ENCODE measurements at regions not wholly inside any gene's neighbourhood (a gene's known extent, or its start where the extent isn't known, plus 50 kb on each side); places are given as distances from the start of the nearest gene placed in this dataset.
"Not testable (repeated sequence)": the region's sequence is repeated elsewhere in the genome, so short reads cannot be mapped to it uniquely, and the experiment has no call there.

DNA sequence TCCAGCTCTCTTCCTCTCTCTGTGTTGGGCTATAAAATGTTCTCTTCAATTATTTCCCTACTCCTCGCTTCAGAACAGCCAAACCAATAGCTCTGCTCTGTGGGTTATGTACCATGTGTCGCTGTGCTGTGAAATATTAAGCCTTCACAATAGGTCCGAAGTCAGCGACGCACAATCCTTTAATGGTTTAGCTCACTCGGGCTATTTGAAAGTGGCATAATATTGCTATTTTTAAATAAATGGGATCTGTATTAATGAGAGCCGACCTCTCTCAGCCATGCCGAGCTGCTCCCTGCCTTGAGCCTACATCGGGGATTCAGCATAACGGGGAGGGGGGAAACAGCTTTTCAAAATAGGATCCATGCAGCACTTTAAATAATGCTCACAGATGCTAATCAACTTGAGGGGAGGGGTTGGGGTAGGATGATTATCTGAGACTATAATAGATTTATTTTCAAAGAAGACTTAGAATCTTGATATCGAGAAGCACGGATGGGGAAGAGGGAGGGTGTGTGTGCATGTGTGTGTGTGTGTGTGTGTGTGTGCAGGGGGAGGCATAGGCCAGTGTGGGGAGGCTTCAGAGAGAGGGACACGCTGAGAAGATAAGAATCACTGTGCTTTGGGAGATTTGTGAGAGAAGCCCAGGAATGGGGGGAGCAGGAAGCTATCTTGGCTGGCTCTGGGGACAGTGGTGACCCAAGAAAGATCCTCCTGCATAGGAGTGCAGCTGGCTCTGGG, 271.5 kb downstream of the NXPE2 start:
- DNase-seq = no peak

DNA sequence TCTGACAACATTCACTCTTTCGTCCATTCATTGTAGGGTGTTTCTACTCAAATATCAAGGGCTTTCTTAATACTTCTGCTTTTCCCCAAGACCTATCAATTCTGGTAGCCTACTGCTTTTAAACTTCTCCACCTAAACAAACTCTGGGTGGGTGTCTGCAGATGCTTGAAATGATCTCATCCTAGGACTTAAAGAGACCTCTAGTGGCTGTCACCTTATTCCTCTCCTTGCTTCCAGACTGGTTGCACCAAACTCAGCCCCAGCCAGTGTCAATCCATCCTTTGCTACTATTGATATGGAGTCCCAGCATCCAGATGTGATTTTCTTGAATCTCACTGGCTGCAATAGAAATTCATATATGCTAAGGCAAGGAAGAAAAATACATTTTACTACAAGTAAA, 274.7 kb downstream of the NXPE2 start:
- DNase-seq = no peak

DNA sequence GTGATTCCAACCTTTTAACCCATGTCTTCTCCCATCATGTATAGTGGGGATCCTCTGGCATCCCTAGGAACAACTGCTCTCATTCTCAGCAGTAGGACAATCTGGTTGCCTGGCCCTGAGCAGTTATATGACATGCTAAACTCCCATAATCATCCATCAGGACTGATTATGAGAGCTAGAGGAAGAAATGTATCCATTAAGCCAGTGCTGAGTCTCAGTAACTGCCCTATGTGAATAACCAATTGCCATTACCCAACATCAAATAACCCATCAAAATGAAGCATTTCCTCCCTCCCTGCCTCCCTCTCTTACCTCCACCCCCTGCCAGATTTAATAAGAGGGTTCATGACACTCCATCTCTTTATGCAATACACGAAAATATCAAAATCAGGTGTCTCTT, 277.6 kb downstream of the NXPE2 start:
- no peak for DNase-seq

DNA sequence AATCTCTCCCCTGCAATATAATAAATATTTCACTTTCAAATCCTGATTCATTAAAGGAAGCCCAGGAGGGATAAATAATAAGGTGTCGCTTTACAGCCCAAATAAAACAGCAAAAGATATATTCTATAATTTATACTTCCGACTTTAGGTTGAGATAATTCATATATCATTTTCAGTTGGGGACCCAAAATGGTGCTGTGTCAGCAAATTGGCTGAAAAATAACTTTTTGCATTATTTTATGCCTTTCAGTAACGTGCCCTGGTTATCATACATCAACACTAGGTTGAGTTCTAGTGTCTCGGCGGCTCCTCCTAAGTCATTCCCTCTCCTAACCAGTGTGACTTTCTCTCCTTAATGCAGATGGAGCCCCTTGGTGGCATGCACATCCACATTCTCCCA, 278.2 kb downstream of the NXPE2 start:
- DNase-seq = no peak

DNA sequence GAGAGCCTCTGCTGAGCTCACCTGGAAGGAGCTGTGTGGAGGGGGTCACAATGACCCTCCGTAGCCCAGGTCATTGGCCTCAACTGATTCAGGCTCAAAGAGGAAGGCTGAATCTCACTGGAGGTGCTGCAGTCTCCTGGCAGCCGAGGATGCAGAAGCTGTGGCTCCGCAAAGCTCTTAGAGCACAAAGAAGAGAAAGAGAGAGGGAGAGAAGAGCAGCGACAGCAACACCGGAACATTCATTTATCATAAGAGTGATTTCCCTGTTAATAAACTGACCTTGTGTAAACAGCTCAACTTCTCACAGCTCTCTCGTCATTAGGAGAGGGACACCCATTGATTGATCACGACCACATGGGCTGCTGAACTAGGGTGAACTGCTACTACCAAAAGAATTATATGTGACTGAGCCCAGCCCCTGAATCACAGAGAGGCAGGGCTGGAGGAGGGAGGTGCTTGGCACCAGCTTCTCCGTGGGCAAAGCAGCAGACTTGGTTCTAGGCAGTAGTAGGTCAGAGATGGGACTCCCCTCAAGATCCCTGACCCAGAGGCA, 281.7 kb downstream of the NXPE2 start:
- DNase-seq = no peak

DNA sequence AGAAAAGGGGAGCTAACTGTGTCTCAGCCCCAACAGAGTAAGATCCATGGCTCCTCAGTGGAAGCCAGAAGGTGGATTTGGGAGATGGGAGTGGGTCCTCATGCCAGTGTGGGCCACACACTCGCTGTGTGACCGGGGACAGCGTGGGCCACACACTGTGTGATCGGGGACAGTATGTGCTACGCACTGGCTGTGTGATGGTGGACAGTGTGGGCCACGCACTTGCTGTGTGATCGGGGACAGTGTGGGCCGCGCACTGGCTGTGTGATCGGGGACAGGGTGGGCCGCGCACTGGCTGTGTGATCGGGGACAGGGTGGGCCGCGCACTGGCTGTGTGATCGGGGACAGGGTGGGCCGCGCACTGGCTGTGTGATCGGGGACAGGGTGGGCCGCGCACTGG, 282.5 kb downstream of the NXPE2 start:
- DNase-seq = not testable (repeated sequence)

DNA sequence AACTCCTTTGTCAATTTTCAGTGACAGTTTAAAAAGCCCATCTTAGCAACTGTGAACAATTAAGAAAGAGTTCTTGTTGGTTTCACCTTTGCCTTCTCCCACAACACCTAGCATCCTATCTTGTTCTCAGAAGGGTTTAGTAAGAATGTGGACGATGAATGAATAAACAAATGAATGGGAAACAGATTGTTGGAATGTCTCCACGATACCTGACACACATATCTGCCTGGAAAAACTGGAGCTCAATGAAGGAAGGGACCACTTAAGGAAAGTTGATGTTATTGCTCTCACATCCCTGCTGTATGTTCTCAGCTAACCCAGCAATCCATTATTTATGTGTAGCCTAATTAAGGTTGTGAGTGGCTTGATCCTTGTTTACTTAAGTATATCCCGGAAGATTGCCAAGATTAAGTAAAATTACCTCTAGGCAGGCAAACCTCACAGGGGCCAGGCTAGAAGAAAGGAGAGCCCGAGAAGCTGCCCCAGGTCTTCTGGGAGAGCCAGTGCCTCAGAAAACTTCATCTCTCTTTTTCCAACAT, 286.4 kb downstream of the NXPE2 start:
- DNase-seq = no peak

DNA sequence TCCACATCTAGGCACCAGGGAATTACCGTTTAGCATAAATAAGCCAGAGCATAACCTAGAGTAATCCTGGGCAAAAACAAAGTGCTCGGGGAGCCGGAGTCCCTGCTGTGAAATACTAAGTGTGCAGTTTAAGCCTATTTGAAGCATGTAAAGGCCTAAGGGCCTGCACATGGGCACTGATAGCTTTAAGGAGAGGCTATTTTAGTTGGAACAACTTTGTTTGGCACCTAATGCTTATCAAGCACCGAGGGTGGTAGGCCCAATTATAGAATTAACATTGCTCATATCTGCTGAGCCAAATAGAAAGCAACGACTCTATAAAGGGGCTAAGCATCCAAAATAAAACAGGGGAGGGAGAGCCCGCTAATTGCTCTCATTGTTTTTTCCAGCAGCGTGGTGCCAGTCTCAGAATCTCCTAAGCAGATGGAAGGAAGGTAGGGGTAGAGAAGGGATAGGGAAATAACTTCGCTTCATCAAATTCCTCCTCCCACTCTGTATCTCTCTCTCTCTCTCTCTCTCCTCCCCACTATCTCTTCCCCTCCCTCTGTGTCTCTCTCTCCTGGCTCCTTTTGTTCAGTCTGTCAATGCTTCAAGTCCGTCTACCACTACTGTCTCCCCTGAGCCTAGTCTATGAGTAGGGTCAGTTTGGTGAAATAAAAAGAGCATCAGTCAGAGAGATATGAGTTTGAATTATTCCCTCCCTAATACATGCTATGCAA, 292.8 kb downstream of the NXPE2 start:
- DNase-seq = no peak

DNA sequence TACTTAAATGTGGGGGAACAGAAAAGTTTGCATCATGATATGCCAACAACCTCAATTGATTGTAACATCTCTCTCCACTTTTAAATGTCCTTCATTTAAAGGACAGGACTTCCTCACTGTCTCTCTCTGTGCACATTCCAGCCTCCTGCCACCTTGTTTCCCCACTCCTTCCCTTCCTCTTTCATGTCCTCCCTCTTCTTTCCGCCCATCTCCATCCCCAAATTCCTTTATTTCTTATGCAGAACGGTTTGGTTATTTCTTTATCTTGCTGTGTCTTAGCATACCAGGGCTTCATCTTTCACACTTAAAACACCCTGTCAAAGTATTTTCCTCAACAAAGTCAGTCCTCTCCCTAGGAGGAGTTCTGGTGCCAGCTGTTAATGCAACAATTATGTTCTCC, 293.8 kb downstream of the NXPE2 start:
- no peak for DNase-seq

DNA sequence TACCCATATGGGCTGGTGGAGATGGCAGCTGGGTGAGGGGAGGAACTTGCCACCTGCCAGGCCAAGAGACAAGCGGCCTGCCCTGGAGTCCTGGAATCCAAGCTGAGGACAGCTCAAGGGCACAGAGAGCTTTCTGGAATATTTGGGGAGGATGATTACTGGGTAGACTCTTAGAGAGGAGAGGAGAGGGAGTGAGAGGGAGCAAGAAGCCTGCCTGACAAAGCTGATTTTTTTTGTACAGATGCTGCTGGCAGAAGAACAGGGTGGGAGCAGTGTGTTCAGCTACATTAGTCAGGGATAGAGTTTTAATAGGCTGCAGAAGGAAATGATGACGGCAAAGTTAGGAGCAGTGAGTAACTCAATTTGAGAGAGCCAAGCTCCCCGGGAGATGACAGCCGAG, 299.3 kb downstream of the NXPE2 start:
- DNase-seq = no peak

DNA sequence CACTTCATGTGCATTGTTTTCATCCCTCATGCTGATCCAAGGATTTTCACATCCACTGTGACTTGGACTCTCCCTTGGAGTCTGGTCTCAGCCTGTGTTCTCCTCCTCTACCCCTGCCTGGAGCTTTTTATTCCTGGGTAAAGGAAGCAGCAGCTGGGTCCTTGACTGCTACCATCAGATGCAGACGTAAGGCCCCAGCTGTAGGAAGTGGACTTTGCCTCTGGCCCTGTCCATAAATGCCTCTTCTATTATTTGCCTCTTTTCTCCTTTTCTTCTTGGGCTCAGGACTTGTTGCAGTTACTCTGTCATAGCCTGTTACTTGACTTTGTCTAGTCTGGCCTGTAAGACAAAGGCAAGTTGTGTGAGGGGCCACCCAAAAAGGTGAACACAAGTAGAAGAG, 303.8 kb downstream of the NXPE2 start:
- no peak for DNase-seq

DNA sequence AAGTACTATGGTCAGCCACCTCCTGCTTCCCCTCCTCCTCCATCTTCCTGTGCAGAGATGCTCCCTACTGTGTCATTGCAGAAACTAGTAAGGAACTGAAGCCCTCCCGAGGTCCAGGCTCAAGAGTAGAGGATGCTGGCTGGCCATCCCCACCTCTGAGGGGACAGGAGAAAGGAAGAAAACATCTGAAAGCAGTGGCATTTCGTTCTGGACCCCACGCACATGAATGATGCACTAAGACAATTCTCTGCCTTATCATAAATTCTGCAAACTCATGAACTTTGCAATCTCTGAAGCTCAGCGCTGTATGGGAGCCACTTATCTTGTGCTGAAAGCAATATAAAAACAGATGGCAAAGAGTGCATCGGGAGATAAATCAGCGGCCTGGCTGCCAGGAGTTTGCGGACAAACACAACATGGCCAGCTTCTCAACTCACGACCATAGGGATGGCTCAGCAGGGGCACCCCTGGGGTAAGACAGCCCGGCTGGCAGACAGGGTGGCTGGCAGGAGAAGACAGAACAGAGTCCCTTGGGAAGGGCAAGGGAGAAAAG, 306.4 kb downstream of the NXPE2 start:
- DNase-seq = no peak

DNA sequence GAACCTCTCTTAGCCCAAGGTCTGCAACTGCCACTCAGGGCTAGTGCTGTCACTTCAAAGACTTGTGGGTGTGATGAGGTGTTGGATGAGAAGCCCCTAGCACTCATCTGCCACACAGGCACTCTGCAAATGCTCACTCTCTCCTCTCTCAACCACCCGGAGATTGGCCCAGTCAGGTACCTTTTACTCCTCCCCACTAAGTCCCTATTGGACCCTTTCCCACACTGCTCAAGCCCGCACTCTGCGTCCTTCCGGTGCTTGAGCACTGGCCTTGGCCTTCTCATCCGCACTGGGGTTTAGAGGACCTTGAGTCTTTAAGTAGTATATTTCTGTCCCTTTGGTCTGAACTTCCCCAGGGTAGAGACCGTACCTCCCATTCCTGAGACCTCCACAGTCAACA, 308.0 kb downstream of the NXPE2 start:
- no peak for DNase-seq

DNA sequence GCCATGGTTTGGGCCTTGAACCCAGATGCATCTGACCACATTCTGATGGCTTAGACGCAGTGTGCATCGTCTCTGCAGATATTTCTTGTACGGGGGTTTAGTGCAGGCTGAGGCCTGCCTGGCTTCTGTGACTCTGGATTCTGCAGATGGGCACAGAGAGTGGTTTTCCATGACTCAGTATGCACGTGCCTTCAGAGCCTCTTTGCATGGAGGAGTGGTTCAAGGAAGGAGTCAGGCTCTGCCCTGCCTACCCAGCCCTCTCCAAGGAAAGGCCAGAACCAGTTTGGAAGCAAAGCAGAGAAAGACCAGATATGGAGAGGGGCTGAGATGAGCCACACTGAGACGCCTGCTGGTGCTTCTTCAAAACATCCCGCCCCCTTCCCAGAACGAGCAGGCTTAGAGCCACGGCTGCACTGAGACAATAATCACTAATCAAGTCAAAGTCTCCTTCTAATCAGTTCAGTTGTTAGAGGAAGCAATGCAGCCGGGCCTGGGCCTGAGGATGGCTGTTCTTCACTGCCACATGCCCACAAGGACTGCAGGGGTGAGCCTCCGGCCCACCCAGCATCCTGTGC, 308.9 kb downstream of the NXPE2 start:
- no peak for DNase-seq

DNA sequence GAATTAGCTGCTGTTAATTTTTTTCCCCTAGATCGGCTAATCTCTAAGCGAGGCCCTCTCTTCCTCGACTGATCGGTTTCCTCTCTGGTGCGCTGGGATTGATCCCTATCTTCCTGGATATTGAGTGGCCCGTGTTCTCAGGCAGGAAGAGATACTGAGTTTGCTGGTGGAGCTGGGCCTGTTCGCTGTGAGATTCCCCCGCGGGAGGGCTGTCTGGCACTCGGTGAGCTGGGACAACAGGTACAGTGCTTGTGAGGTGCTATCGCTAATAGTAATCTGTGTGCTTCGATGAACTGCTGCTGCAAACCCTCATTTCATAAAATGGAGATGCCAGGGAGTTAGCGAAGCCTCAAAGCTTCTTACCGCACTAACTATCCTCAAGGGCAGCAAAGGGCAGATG, 310.3 kb downstream of the NXPE2 start:
- no peak for DNase-seq

DNA sequence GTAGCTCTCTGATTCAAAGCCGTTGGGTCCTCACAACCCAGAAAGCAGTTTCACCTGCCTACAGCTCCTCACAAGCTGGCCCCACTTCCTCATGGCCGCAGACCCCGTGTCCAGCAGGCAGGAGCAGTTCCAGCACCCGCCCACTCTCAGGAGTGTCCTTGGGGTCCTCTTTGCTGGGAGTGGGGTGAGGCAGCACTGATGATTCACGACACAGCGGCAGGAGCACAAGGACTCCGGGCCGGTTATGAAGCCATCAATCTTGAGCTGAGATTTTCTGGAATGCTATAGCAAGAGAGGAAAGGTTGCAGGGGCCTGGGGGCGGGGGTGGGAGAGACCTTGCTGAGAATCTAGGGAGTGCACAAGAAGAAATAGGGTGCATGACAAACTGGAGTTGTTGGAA, 311.2 kb downstream of the NXPE2 start:
- DNase-seq = no peak

DNA sequence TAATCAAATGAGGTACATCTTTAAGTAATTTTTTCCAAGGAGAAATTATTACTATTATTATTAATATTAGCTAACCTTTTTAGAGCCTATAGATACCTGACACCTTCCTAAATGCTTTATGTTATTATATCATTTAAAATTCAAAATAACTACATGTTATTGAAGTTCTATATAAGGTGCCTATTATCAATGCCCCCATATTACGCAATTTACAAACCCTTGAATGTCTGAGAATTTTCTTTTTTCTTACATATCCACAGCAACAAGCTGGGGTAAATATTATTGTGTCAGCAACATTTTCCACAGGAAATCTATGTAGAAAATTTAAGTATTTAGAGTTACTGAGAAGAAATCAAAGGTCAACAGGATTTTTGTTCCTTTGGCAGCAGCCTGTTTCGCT, 327.3 kb downstream of the NXPE2 start:
- no peak for DNase-seq

DNA sequence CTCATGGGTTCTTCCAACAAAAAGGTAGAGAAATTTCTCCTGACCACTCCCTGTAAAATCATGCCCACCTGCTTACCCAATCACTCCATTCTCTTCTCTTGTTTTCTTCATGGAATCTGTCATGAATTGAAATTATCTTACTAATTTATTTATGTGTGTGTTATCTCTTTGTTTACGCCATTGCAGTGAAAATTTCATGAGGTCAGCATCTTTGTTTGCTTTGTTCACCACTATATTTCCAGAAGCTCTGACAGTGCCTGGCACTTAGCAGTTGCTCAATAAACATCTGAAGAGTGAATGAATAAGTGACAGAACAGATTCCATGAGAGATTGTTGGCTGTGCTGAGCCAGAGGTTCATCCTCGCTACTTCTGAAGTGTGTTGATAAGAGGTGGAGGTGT, 329.5 kb downstream of the NXPE2 start:
- no peak for DNase-seq

DNA sequence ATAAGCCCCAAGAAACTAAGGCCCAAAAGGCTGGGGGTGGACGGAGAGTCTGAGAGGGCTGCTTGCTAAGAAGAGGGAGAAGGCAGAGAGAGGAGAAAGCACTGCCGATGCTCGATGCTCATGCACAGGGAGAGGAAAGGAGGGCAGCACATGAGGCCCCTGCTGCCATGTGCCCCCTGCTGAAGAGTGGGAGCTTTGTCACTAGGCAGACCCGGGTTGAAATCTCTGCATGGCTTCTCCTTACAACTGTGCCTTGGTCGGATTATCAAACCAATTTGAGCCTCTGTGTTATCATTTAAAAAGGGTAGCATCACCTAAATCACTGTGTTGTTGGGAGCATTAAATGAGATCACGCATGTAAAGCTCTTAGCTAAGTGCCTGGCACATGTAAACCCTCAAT, 330.5 kb downstream of the NXPE2 start:
- DNase-seq = no peak

DNA sequence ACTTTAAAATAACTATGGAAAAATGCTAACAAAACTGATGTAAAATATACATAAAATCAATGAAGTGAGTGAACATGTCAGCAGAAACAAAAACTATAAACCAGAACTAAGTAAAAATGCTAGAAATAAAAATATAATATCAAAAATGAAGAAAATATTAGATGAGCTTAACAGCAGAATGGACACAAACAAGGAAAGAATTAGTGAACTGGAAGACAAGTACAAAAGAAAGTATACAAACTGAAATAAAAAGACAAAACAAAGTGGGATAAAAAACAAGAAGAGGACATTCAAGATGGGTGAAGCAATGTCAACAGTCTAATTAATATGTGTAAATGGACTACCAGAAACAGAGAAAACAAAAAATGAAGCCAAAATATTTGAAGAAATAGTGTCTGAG, 339.2 kb downstream of the NXPE2 start:
- DNase-seq = no peak

DNA sequence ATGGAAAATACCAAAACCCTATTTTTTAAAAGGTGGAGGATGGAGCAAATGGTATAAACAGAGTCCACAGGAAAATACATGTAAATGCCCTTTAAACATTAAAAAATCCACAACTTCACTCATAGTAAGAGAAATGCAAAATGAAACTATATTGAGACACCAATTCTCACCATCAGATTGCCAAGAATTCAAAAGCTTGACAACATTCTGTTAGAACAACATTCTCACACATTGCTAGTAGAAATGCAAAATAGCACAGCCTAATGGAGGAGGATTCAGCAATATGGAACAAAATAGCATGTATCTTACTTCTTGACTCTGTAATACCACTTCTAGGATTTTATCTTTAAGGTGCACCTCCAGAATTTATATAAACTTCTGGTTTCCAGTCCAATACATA, 351.8 kb downstream of the NXPE2 start:
- no peak for DNase-seq

DNA sequence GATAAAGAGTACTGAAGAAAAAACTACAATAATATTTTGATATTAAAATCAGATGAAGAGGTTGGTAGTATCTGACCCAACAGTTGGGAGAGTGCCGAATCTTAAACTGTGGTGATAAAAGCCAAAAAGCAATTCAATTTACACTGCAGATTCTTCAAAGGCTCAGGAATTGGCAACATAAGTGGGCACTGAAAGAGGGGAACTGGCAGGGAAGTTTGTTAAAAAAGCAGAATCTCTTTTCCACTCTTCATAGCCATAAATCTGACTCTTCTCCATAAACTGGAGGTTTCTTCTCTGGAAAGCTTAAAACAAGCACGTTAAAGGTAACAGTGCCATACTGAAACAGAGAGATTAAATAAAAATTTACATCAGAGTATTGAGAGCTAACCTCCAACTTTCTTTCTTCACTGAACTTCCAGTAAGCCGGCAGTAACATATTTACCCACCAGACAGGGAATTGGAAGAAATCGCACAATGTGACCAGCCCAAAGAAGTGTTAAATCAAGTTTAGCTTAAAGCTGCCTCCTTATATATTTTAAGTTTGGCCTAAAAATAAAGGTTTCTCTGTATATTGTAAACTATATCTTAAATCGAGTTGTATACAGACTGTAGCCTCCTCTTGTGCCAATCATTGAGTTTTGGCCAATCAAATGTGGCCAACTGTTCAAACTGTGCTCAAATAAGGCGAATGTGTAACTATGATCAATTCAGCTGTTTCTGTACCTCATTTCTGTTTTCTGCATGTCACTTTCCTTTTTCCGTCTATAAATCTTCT, 358.3 kb downstream of the NXPE2 start:
- no peak for DNase-seq

DNA sequence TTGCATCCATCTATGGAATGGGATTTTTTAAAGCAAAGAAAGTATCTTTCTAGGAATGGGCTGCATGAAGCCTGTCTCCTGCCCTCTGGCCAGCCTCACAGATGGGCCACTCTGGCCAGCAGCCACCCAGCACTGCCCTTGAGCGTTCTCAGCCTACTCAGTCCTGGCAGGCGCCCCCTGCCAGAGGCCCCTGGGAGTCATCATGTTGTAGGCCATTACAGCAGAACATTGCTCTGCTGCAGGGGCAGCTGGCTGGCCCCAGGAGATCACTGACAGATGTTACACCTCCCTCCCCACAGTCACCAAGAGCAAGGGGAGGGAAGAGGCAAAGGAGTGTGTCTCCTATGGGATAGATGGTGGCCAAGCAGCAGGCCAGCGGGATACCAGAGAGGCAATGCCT, 363.7 kb downstream of the NXPE2 start:
- DNase-seq = no peak
